ENCODE measurements at regions not wholly inside any gene's neighbourhood (a gene's known extent, or its start where the extent isn't known, plus 50 kb on each side); places are given as distances from the start of the nearest gene placed in this dataset.

GRCh38 chr4:111417521-111417920 lies 727.7 kb upstream of the FAM241A start:
- Histone ChIP-seq H3K4me2 (ENCODE audit: low read length) (no peak overlapping the region), H3K9me2 (ENCODE audit: insufficient read depth, low read length) (no peaks in the 10 kb centered on the region), H4K20me1 (ENCODE audit: insufficient read depth, low read length) (no peaks in the 10 kb centered on the region), H3K79me2 (ENCODE audit: insufficient read depth, low read depth, low read length) (no peaks in the 10 kb centered on the region), H3K27ac (ENCODE audit: low read depth, low read length, poor library complexity, severe bottlenecking) (no peak overlapping the region), H3K36me3 (ENCODE audit: insufficient read depth, low read length) (no peaks in the 10 kb centered on the region), H3K9me3 (ENCODE audit: low read length) (no peaks in the 10 kb centered on the region), H3K4me1 (ENCODE audit: insufficient read depth, low read length, poor library complexity, severe bottlenecking) (no peaks in the 10 kb centered on the region), H2AFZ (ENCODE audit: low read length) (no peak overlapping the region), H3K4me3 (ENCODE audit: low read depth, low read length, poor library complexity, severe bottlenecking) (no peak overlapping the region)
- no peak for DNase-seq (ENCODE audit: low spot score)
- intact Hi-C loops (cut with micrococcal nuclease; ENCODE audit: unreplicated experiment): no loop called here
- BruUV-seq (replicated peaks): no TSS peak
- no peak for TF ChIP-seq CTCF (conservative IDR thresholded peaks at IDR 0.05; ENCODE audit: low read length)
- TF ChIP-seq EZH2phosphoT487 (IDR thresholded peaks at IDR 0.05; ENCODE audit: borderline replicate concordance, low read depth, low read length): no peak
- ChIA-PET POLR2A (no interaction called here), CTCF (ENCODE audit: unreplicated experiment) (no interaction called here)

- no peaks in the 10 kb centered on the region for H3K9me2 ChIP-seq (ENCODE audit: insufficient read depth, low read length)
- intact Hi-C loops (cut with micrococcal nuclease; ENCODE audit: unreplicated experiment): no loop called here
- H3K4me1 ChIP-seq (ENCODE audit: insufficient read depth, low read length, poor library complexity, severe bottlenecking): no peaks in the 10 kb centered on the region
- POLR2A ChIA-PET: no interaction called here
- TF ChIP-seq EZH2phosphoT487 (IDR thresholded peaks at IDR 0.05; ENCODE audit: borderline replicate concordance, low read depth, low read length) (no peak), CTCF (conservative IDR thresholded peaks at IDR 0.05; ENCODE audit: low read length) (no peak)
- CTCF ChIA-PET (ENCODE audit: unreplicated experiment): no interaction called here
- no peaks in the 10 kb centered on the region for H3K9me3 ChIP-seq (ENCODE audit: low read length)
- no peak overlapping the region for H3K4me2 ChIP-seq (ENCODE audit: low read length)
- H4K20me1 ChIP-seq (ENCODE audit: insufficient read depth, low read length): no peaks in the 10 kb centered on the region
- no peak for DNase-seq (ENCODE audit: low spot score)
- H3K36me3 ChIP-seq (ENCODE audit: insufficient read depth, low read length): no peaks in the 10 kb centered on the region
- no peaks in the 10 kb centered on the region for H3K79me2 ChIP-seq (ENCODE audit: insufficient read depth, low read depth, low read length)
- H3K27ac ChIP-seq (ENCODE audit: low read depth, low read length, poor library complexity, severe bottlenecking): no peak overlapping the region
- no peak overlapping the region for H3K4me3 ChIP-seq (ENCODE audit: low read depth, low read length, poor library complexity, severe bottlenecking)
- no peak overlapping the region for H2AFZ ChIP-seq (ENCODE audit: low read length)
- BruUV-seq (replicated peaks): no TSS peak
These were observed 711.8 kb upstream of the FAM241A start for GRCh38 chr4:111433441-111433840.

GRCh38 chr4:111434586-111434985 lies 710.7 kb upstream of the FAM241A start:
- CTCF ChIA-PET (ENCODE audit: unreplicated experiment): no interaction called here
- no TSS peak for BruUV-seq (replicated peaks)

More at GRCh38 chr4:111434586-111434985, 710.7 kb upstream of the FAM241A start:
- intact Hi-C loops (cut with micrococcal nuclease; ENCODE audit: unreplicated experiment): no loop called here
- no peak overlapping the region for H3K27ac ChIP-seq (ENCODE audit: low read depth, low read length, poor library complexity, severe bottlenecking)
- no peak overlapping the region for H3K4me2 ChIP-seq (ENCODE audit: low read length)
- no peaks in the 10 kb centered on the region for H3K4me1 ChIP-seq (ENCODE audit: insufficient read depth, low read length, poor library complexity, severe bottlenecking)
- no peaks in the 10 kb centered on the region for H3K9me3 ChIP-seq (ENCODE audit: low read length)
- no peaks in the 10 kb centered on the region for H4K20me1 ChIP-seq (ENCODE audit: insufficient read depth, low read length)
- no peak overlapping the region for H3K4me3 ChIP-seq (ENCODE audit: low read depth, low read length, poor library complexity, severe bottlenecking)
- TF ChIP-seq EZH2phosphoT487 (IDR thresholded peaks at IDR 0.05; ENCODE audit: borderline replicate concordance, low read depth, low read length) (no peak), CTCF (conservative IDR thresholded peaks at IDR 0.05; ENCODE audit: low read length) (no peak)
- no peaks in the 10 kb centered on the region for H3K79me2 ChIP-seq (ENCODE audit: insufficient read depth, low read depth, low read length)
- POLR2A ChIA-PET: interaction anchor here (0.7 to 0.8 kb wide), 2 partner anchors 10 to 15 kb away, joined by 3 read pairs; no protein-coding TSS in a partner anchor
- H2AFZ ChIP-seq (ENCODE audit: low read length): no peak overlapping the region
- H3K9me2 ChIP-seq (ENCODE audit: insufficient read depth, low read length): no peaks in the 10 kb centered on the region
- no peak for DNase-seq (ENCODE audit: low spot score)
- no peaks in the 10 kb centered on the region for H3K36me3 ChIP-seq (ENCODE audit: insufficient read depth, low read length)

All from OCI-LY7 (cell line).